Liver (tissue), 8 donors: ENCODE measurements at regions not wholly inside any gene's neighbourhood (a gene's known extent, or its start where the extent isn't known, plus 50 kb on each side); places are given as distances from the start of the nearest gene placed in this dataset.

ENCODE experiments used
- DNase-seq: peaks from one replicate; pipeline ENCODE4 v3.0.0-alpha.2; 2017; ENCODE audit warnings: low spot score
- H3K27ac ChIP-seq, 2 donors: one replicate each; pipeline ENCODE4 v1.7.0; 2013; ENCODE audit warnings: inconsistent platforms in 2 of 2, low read length in 2 of 2, control low read depth in 1 of 2, low read depth in 1 of 2, mild to moderate bottlenecking in 1 of 2
- H3K27me3 ChIP-seq, 4 donors: one replicate each; pipeline versions ENCODE4 v1.6.1 to v1.7.0; 2013; ENCODE audit warnings: low read length in 3 of 4, inconsistent platforms in 1 of 4, mild to moderate bottlenecking in 1 of 4, moderate library complexity in 1 of 4; ENCODE audit not compliant: control insufficient read depth in 4 of 4, insufficient read depth in 4 of 4
- H3K36me3 ChIP-seq, 4 donors: one replicate each; pipeline versions ENCODE4 v1.6.1 to v1.7.0; 2013; ENCODE audit warnings: low read length in 3 of 4, mild to moderate bottlenecking in 3 of 4, low read depth in 1 of 4, moderate library complexity in 1 of 4; ENCODE audit not compliant: control insufficient read depth in 4 of 4, insufficient read depth in 3 of 4
- H3K4me1 ChIP-seq, 4 donors: one replicate each; pipeline versions ENCODE4 v1.6.1 to v1.7.0; 2013; ENCODE audit warnings: low read length in 3 of 4, mild to moderate bottlenecking in 3 of 4, moderate library complexity in 1 of 4; ENCODE audit not compliant: control insufficient read depth in 4 of 4, insufficient read depth in 4 of 4
- H3K4me3 ChIP-seq, 3 donors: one replicate each; pipeline versions ENCODE4 v1.6.1 to v1.7.0; 2013; ENCODE audit warnings: low read length in 3 of 3, control low read depth in 1 of 3, low read depth in 1 of 3, mild to moderate bottlenecking in 1 of 3
- H3K9ac ChIP-seq, 2 donors: one replicate each; pipeline ENCODE4 v1.7.0; 2013; ENCODE audit warnings: low read length in 2 of 2, mild to moderate bottlenecking in 2 of 2, moderate library complexity in 2 of 2, control low read depth in 1 of 2, low read depth in 1 of 2
- H3K9me3 ChIP-seq, 4 donors: one replicate each; pipeline versions ENCODE4 v1.6.1 to v1.7.0; 2013; ENCODE audit warnings: low read length in 3 of 4; ENCODE audit not compliant: control insufficient read depth in 4 of 4
- CTCF ChIP-seq: fragments of 150-350 bp; IDR thresholded peaks from 2 replicates; pipeline ENCODE4 v1.5.1; 2017; ENCODE audit warnings: improper control_type of control experiment, low read depth, low read length; ENCODE audit not compliant: missing input control
- EGR1 ChIP-seq, 2 donors: IDR thresholded peaks; 2 replicates each; pipeline ENCODE4 v1.6.1; 2016 to 2018; ENCODE audit warnings: antibody characterized with exemption in 2 of 2, low read depth in 2 of 2
- FOXA1 ChIP-seq: IDR thresholded peaks from 2 replicates; pipeline ENCODE4 v1.6.1; 2016; ENCODE audit warnings: antibody characterized with exemption
- FOXA2 ChIP-seq: IDR thresholded peaks from 2 replicates; pipeline ENCODE4 v1.6.1; 2016; ENCODE audit warnings: antibody characterized with exemption
- GABPA ChIP-seq, 2 donors: IDR thresholded peaks in 1 of 2; conservative IDR thresholded peaks in 1 of 2; 2 replicates each; pipeline ENCODE4 v1.6.1; 2016; ENCODE audit warnings: antibody characterized with exemption in 2 of 2, mild to moderate bottlenecking in 1 of 2, moderate library complexity in 1 of 2
- HNF4A ChIP-seq, 2 donors: conservative IDR thresholded peaks; 2 replicates each; pipeline ENCODE4 v1.6.1; 2016; ENCODE audit warnings: antibody characterized with exemption in 2 of 2, mild to moderate bottlenecking in 2 of 2
- HNF4G ChIP-seq: IDR thresholded peaks from 2 replicates; pipeline ENCODE4 v1.6.1; 2016; ENCODE audit warnings: antibody characterized with exemption
- JUND ChIP-seq, 2 donors: IDR thresholded peaks; 2 replicates each; pipeline ENCODE4 v1.6.1; 2016; ENCODE audit warnings: antibody characterized with exemption in 2 of 2
- MAX ChIP-seq: IDR thresholded peaks from 2 replicates; pipeline ENCODE4 v1.6.1; 2016; ENCODE audit warnings: antibody characterized with exemption
- NR2F2 ChIP-seq: IDR thresholded peaks from 2 replicates; pipeline ENCODE4 v1.6.1; 2016; ENCODE audit warnings: antibody characterized with exemption
- RXRA ChIP-seq, 2 donors: IDR thresholded peaks; 2 replicates each; pipeline ENCODE4 v1.6.1; 2017 to 2018; ENCODE audit warnings: antibody characterized with exemption in 2 of 2, mild to moderate bottlenecking in 1 of 2
- SP1 ChIP-seq: IDR thresholded peaks from 2 replicates; pipeline ENCODE4 v1.6.1; 2018; ENCODE audit warnings: antibody characterized with exemption, mild to moderate bottlenecking
- TAF1 ChIP-seq: conservative IDR thresholded peaks from 2 replicates; pipeline ENCODE4 v1.6.1; 2016; ENCODE audit warnings: antibody characterized with exemption, mild to moderate bottlenecking
- YY1 ChIP-seq: IDR thresholded peaks from 2 replicates; pipeline ENCODE4 v1.6.1; 2016; ENCODE audit warnings: antibody characterized with exemption, mild to moderate bottlenecking
- WGBS: extraction: QIAGEN DNeasy Blood & Tissue Kit; methylation state at CpG from one replicate; pipeline ENCODE4 v1.1.7; 2013; 5-methylcytosine and 5-hydroxymethylcytosine counted together
- TF ChIP-seq, protein P1 (sequence below): IDR thresholded peaks from 2 replicates; pipeline ENCODE4 v1.6.1; 2016; ENCODE audit warnings: antibody characterized with exemption
- TF ChIP-seq, protein P2 (sequence below): IDR thresholded peaks from 2 replicates; pipeline ENCODE4 v1.6.1; 2016; ENCODE audit warnings: antibody characterized with exemption
- TF ChIP-seq, protein P3 (sequence below): IDR thresholded peaks from 2 replicates; pipeline ENCODE4 v1.6.1; 2016; ENCODE audit warnings: antibody characterized with exemption, mild to moderate bottlenecking
- donor health status: healthy.
- donor health status: healthy.
- donor health status: healthy.
- donor health status: healthy.
- donor health status: healthy.

DNA sequence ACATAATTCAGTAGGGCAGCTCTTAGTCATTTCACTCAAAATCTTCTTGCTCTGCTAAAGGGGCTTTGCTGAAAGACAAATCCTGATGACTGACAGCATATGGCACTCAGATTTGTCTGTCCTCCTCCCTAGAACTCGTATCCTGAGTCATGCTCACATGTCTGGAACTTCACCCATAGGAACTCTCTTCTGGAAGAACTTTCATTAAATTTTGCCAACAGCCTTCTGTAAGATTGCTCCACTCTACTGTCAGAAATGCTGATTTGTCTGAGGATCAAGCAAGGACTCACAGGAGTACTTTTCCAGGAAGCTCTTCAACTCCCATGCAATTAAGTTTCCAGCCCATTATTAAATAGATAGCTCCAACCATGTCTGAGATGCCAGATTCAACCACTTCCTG, 59.8 kb upstream of the SNX2 start:
- no peaks in the 10 kb centered on the region for H3K4me1 ChIP-seq
- H3K27ac ChIP-seq = no peak overlapping the region
- WGBS = 35% methylated on average over 1 of the region's 1 CpG
- no peaks in the 10 kb centered on the region for H3K9me3 ChIP-seq
- TF ChIP-seq HNF4A (conservative IDR thresholded peaks at IDR 0.05) (no peak), RXRA (IDR thresholded peaks at IDR 0.05) (no peak), FOXA1 (no peak), CTCF (no peak), MAX (no peak), GABPA (IDR thresholded peaks at IDR 0.05 in 1 of 2, conservative IDR thresholded peaks at IDR 0.05 in 1 of 2) (no peak), YY1 (no peak), SP1 (no peak), EGR1 (IDR thresholded peaks at IDR 0.05; ENCODE audit: low read depth in 2 of 2) (no peak), TAF1 (no peak), NR2F2 (no peak), FOXA2 (no peak)
- TF ChIP-seq, protein P1, sequence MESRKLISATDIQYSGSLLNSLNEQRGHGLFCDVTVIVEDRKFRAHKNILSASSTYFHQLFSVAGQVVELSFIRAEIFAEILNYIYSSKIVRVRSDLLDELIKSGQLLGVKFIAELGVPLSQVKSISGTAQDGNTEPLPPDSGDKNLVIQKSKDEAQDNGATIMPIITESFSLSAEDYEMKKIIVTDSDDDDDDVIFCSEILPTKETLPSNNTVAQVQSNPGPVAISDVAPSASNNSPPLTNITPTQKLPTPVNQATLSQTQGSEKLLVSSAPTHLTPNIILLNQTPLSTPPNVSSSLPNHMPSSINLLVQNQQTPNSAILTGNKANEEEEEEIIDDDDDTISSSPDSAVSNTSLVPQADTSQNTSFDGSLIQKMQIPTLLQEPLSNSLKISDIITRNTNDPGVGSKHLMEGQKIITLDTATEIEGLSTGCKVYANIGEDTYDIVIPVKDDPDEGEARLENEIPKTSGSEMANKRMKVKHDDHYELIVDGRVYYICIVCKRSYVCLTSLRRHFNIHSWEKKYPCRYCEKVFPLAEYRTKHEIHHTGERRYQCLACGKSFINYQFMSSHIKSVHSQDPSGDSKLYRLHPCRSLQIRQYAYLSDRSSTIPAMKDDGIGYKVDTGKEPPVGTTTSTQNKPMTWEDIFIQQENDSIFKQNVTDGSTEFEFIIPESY = no peak
- TF ChIP-seq, protein P2, sequence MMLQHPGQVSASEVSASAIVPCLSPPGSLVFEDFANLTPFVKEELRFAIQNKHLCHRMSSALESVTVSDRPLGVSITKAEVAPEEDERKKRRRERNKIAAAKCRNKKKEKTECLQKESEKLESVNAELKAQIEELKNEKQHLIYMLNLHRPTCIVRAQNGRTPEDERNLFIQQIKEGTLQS = no peak
- TF ChIP-seq, protein P3, sequence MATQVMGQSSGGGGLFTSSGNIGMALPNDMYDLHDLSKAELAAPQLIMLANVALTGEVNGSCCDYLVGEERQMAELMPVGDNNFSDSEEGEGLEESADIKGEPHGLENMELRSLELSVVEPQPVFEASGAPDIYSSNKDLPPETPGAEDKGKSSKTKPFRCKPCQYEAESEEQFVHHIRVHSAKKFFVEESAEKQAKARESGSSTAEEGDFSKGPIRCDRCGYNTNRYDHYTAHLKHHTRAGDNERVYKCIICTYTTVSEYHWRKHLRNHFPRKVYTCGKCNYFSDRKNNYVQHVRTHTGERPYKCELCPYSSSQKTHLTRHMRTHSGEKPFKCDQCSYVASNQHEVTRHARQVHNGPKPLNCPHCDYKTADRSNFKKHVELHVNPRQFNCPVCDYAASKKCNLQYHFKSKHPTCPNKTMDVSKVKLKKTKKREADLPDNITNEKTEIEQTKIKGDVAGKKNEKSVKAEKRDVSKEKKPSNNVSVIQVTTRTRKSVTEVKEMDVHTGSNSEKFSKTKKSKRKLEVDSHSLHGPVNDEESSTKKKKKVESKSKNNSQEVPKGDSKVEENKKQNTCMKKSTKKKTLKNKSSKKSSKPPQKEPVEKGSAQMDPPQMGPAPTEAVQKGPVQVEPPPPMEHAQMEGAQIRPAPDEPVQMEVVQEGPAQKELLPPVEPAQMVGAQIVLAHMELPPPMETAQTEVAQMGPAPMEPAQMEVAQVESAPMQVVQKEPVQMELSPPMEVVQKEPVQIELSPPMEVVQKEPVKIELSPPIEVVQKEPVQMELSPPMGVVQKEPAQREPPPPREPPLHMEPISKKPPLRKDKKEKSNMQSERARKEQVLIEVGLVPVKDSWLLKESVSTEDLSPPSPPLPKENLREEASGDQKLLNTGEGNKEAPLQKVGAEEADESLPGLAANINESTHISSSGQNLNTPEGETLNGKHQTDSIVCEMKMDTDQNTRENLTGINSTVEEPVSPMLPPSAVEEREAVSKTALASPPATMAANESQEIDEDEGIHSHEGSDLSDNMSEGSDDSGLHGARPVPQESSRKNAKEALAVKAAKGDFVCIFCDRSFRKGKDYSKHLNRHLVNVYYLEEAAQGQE = no peak
- DNase-seq = no peak
- H3K4me3 ChIP-seq = no peak overlapping the region
- no peaks in the 10 kb centered on the region for H3K27me3 ChIP-seq
- H3K9ac ChIP-seq = no peak overlapping the region
- no peaks in the 10 kb centered on the region for H3K36me3 ChIP-seq

- Histone ChIP-seq H3K4me1 (no peaks in the 10 kb centered on the region), H3K36me3 (no peaks in the 10 kb centered on the region), H3K9ac (no peak overlapping the region), H3K27me3 (no peaks in the 10 kb centered on the region), H3K4me3 (no peak overlapping the region), H3K9me3 (no peaks in the 10 kb centered on the region), H3K27ac (no peak overlapping the region)
- no peak for DNase-seq
- TF ChIP-seq HNF4G (no peak), GABPA (IDR thresholded peaks at IDR 0.05 in 1 of 2, conservative IDR thresholded peaks at IDR 0.05 in 1 of 2) (no peak), RXRA (IDR thresholded peaks at IDR 0.05) (no peak), FOXA2 (no peak), HNF4A (conservative IDR thresholded peaks at IDR 0.05) (no peak), EGR1 (IDR thresholded peaks at IDR 0.05; ENCODE audit: low read depth in 2 of 2) (no peak), MAX (no peak), JUND (IDR thresholded peaks at IDR 0.05) (no peak), FOXA1 (no peak)
- TF ChIP-seq, protein P3 = no peak
- TF ChIP-seq, protein P2 = no peak
- TF ChIP-seq, protein P1 = no peak
Measured at GRCh38 chr5:122718611-122719010, 56.3 kb upstream of the SNX2 start.
